SKM-1 (cell line): ENCODE measurements at regions not wholly inside any gene's neighbourhood (a gene's known extent, or its start where the extent isn't known, plus 50 kb on each side); places are given as distances from the start of the nearest gene placed in this dataset.
A peak's percentile ranks its signal among the peaks of the same experiment; 100 is the strongest.

Experiments
- DNase-seq: peaks from one replicate; lab custom pipeline; 2025; ENCODE audit not compliant: unreplicated experiment; lab: John Stamatoyannopoulos, UW

- no peak for DNase-seq
These were observed 177.8 kb downstream of the SNX18 start for GRCh38 chr5:54695198-54695966.

GRCh38 chr5:54693936-54694657 is 176.5 kb downstream of the SNX18 start:
- DNase-seq = no peak

- no peak for DNase-seq
These were observed 175.1 kb downstream of the SNX18 start for GRCh38 chr5:54692631-54693030.

DNA sequence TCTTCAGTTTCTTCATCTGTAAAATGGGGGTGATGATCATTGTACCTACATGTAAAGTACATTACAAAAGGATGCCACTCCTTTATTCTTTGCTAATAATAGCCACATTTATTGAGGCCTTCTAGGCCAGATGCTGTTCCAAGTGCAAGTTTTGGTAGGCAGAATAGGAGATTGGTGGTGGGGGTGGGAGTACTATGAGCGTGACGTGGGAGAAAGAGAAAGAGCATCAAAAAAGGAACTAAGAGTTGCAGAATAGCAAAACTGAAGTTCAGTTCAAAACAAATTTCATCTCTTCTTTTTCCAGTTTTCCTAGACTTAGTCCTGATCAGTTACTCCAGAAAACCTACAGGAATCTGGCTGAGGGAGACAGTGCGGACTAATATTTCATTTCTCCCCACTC is 174.1 kb downstream of the SNX18 start:
- DNase-seq = no peak

GRCh38 chr5:54689411-54690251 is 172.1 kb downstream of the SNX18 start:
- DNase-seq = no peak

DNA sequence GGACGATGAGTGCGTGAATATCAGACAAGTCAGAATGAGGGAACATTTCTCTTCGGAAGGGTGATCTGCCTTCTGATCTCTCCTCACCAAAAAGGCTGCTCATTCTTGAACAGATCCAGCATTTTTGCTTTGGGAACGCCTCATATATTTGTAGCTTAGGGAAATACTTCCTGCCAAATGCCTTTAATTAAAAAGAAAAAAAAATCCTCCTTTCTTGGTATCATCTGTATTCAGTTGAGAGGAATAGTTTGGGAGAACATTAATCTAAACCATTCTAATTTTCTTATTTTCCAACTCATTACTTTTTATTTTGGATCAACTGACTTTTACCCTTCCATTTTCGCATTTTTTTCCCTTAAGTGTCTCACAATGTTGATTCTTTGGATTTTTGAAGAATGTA is 163.4 kb downstream of the SNX18 start:
- no peak for DNase-seq

- DNase-seq = no peak
These were observed 162.1 kb downstream of the SNX18 start for GRCh38 chr5:54679686-54680085.

GRCh38 chr5:54678737-54679136 is 161.2 kb downstream of the SNX18 start:
- no peak for DNase-seq

GRCh38 chr5:54676481-54677340 is 159.2 kb downstream of the SNX18 start:
- no peak for DNase-seq

- peak; percentile 97 for DNase-seq
These were observed 156.1 kb downstream of the SNX18 start for GRCh38 chr5:54673523-54674225.

GRCh38 chr5:54672871-54673270 is 155.3 kb downstream of the SNX18 start:
- peak; percentile 46 for DNase-seq

DNA sequence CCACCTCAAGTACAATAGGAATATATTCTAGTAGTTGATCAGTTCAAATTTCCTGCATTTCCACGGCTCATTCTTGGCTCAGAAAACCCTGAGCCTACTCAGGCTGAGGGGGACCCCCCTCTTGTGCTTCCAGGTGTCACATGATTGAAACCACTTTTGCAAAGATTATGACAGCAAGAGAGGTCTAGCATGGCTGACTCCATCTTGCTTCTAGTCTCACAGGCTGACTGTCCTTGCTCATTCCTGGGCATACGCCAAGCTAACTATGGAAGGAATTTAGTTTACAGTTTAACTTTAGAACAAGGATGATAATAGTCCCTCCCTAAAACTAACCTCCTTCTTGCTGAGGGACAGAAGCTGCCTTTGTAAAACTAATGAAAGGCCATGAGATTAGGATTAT is 154.1 kb downstream of the SNX18 start:
- DNase-seq = no peak

GRCh38 chr5:54671111-54671531 is 153.6 kb downstream of the SNX18 start:
- DNase-seq = no peak

- DNase-seq = no peak
These were observed 152.7 kb downstream of the SNX18 start for GRCh38 chr5:54670281-54670680.

GRCh38 chr5:54669845-54670244 is 152.3 kb downstream of the SNX18 start:
- no peak for DNase-seq

DNA sequence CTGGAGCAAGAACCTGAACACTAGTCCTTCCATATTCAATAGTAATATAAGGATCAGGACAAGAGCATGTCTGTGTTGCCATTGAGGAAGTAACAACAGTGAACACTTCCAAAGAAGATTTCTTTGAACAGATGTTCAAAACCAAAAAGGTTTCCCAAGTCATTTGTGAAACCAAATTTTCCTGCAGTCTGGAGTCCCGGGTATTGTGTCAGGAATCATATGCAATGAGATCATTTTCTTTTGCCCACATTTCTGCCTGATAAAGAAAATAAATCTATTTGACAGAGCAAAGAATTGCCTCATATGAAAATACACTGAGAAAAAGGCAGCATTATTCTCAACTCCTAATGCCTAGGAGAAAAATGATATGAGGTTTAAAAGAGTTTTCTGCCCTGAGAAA is 151.7 kb downstream of the SNX18 start:
- DNase-seq = no peak

GRCh38 chr5:54668096-54668495 is 150.5 kb downstream of the SNX18 start:
- DNase-seq = no peak

DNA sequence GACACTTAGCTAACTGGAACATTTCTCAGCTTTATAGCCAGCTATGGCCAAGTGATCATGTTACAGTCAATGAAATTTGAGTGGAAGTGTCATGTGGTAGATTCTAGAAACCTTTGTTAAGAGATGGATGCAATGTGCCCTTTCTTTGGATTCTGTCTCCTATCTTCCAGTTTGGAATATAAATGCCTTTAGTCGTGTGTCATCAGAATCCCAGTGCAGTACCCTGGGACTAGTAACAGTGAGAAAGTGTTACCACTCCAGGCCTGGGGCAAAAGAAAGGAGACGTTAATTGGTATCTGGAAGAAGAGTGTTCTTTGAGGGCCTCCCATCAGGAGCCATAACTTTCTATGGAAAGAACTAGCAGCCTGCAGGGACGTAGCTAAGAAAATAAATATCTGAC is 149.6 kb downstream of the SNX18 start:
- no peak for DNase-seq

GRCh38 chr5:54663866-54664265 is 146.3 kb downstream of the SNX18 start:
- DNase-seq = no peak

DNA sequence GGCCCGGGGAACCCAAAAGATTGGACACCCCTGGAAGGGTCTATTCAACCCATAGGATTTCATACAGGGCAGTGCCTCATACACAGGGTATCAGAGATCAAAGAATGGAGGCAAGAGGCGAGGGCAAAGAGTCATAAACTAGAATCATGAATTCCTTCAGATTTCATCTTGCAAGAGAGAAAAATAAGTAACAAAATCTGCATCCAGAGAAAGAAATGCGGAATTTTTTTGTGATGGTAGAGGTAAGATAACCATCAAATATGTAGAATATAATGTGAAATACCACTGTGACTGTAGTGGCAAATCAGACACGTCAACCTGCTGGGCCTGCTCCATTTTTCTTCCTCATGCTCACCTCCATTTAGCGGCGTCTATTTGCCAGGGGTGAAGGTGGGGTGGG is 143.6 kb downstream of the SNX18 start:
- no peak for DNase-seq
